GM18861 (cell line): ENCODE measurements at regions not wholly inside any gene's neighbourhood (a gene's known extent, or its start where the extent isn't known, plus 50 kb on each side); places are given as distances from the start of the nearest gene placed in this dataset.

Source experiments
- ATAC-seq: cut with Tn5 transposase; IDR thresholded peaks from one replicate; pipeline ENCODE4 v1.9.1; 2021; ENCODE audit not compliant: unreplicated experiment

DNA sequence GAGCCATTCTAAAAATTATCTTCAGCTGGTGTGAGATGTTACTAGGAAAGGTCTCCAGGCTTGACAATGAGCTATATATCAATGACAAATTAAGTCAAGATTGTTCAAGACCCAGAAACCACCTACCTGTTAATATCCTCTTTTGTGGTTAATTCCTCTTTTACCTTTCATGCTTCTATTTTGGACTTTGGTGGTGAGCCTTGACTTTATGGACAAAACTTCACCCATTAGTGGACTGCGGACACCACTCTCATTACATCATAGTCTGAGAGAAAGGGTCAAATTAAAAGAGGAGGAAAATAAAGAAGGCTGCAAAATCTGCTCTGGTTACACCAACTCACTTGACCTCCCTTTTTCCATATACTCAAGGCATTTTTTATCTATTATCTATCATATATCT is 271.5 kb upstream of the TTC14 start:
- no peak for ATAC-seq

GRCh38 chr3:180332608-180333007 is 269.4 kb upstream of the TTC14 start:
- ATAC-seq, result peak; percentile 59

GRCh38 chr3:180335050-180335449 is 266.9 kb upstream of the TTC14 start:
- ATAC-seq, result no peak

DNA sequence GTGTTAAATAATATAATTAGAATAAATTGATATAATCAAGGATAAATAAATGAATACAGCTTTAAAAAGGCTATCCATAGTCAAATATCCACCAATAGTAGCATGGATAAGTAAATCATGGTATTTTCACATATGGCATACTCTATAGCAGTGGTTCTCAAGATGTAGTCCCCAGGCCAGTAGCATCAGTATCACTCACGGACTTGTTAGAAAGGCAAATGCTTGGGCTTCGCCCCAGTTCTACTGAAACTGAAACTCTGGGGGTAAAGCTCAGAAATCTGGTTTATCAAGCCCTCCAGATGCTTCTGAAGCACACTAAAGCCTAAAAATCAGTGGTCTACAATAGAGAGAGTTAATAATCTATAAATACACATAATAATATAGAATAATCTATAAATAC is 261.6 kb upstream of the TTC14 start:
- no peak for ATAC-seq

- ATAC-seq, result no peak
These were observed 260.4 kb upstream of the TTC14 start for GRCh38 chr3:180341516-180341915.

DNA sequence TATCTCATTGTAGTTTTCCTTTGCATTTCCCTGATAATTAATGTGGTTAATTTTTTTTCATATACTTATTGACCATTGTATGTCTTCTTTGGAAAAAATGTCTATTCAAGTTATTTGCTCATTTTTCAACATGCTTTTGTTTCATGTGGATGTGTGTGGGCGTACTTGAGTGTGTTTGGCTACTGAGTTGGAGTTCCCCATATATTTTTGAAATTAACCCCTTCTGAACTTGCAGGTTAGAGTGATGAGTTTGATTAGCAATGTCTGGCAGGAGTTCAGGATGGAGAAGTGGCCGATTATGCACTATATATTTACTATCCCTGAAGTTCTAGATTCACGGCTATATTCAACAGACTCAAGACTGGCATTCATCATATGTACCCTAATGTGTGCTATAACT is 250.4 kb upstream of the TTC14 start:
- no peak for ATAC-seq

- ATAC-seq, result no peak
These were observed 249.7 kb upstream of the TTC14 start for GRCh38 chr3:180352261-180352660.

DNA sequence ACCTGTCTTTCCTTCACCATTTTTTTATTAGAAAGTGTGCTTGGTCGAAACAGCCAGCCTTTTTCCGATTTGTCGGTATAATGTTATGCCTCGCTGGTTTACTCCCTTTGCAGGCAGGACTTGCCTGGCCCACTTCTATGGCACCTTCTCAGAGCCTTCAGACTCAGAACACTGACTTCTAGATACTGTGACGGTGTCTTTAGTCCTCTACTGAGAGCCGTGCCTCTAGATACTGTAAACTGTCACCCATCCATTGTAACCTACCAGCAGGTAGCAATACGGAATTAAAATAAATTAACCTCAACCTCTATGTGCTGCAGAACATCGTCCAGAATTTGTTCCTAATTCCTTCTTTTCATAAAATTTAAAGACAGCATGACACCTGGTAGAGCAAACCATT is 247.7 kb upstream of the TTC14 start:
- ATAC-seq, result no peak

GRCh38 chr3:180358179-180358578 is 243.8 kb upstream of the TTC14 start:
- no peak for ATAC-seq

- no peak for ATAC-seq
These were observed 242.7 kb upstream of the TTC14 start for GRCh38 chr3:180359061-180359952.

DNA sequence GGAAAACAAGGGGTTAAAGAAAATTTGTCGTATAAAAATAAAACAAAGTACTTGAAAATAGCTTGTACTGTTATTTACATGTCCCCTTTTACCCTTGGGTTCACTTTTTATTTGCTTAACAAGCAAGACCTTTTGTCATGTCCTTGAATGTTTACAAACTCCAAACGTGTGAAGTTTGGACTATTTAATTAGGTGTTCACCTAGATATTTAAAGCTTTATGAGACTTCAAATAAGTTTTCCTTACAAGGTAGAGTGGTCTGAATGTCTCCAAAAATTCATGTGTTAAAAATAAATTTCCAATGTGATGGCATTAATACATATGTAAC is 242.0 kb upstream of the TTC14 start:
- no peak for ATAC-seq

DNA sequence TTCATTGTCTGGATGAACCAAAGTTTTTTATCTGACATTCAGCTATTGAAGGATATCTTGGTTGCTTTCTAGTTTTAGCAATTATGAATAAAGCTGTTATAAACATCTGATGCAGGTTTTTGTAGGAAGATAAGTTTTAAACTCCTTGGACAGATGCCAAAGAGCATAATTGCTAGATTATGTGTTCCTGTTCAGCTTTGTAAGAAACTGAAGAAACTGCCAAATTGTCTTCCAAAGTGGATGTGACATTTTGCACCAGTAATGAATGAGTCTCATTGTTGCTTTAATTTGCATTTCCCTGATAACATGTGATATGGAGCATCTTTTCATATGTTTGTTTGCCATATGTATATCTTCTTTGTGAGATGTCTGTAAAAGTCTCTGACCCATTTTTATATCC is 239.9 kb upstream of the TTC14 start:
- no peak for ATAC-seq

- no peak for ATAC-seq
These were observed 226.1 kb upstream of the TTC14 start for GRCh38 chr3:180375831-180376230.

DNA sequence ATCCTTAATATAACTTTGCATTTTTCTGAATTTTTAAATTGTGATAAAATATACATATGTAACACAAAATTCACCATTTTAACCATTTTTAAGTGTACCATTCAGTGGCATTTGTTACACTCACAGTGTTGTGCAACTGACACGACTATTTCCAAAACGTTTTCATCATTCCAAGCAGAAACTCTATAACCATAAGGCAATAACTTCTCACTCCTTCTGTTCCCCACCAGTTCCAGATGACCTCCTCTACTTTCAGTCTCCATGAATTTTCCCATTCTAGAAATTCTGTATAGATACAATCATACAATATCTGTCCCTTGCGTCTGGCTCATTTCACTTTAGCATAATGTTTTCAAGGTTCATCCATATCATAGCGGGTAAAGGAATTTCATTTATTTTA is 223.5 kb upstream of the TTC14 start:
- no peak for ATAC-seq

GRCh38 chr3:180382638-180383180 is 219.3 kb upstream of the TTC14 start:
- ATAC-seq, result no peak

DNA sequence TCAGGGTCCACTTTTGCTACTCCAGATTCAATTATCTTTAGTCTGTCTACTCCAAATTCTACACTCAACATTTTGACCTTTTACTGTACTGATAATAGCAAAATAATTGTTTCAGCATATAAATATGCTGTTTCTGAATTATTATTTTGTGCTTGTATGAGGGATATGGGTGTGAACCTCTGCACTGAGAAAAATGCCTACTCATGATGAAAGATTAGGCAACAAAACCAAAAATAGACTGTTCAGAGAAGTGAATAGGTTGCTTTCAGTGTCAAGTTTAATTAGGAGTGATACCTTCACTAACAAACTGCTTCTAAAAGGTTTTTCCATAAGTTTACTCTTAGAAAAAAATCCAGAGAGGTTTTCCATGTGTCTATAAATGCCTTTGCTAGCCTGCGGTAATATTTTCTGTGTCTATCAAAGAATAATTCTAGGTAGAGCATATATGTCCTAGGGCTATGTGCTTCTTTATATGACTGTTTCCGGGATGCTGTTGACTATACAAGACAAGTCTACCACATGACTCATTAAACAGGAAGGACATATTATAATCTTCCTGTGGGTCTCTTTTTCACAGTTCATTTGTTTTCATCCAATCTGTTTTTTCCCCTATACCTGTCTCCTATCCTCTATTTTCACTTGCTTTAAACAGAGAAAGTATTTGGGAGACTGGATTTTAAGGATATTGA is 218.5 kb upstream of the TTC14 start:
- no peak for ATAC-seq

DNA sequence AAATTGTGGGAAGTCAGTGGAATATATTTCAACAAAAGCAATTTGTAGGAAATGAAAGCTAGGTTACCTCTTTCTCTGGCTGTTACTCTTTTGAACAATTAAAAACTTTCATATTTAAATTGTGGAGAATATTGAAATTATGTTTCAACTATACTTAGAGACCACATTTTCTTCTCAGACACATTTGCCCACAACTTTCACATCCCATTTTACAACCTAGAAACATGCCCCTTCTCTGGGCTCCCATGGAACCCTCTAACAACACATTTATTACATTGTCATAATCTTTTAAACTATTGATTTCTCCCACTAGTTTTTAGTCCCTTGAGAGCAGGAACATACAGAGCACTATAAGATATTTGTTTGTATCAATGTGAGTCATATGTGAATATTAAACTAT is 211.7 kb upstream of the TTC14 start:
- no peak for ATAC-seq

GRCh38 chr3:180391001-180391400 is 211.0 kb upstream of the TTC14 start:
- ATAC-seq, result no peak

DNA sequence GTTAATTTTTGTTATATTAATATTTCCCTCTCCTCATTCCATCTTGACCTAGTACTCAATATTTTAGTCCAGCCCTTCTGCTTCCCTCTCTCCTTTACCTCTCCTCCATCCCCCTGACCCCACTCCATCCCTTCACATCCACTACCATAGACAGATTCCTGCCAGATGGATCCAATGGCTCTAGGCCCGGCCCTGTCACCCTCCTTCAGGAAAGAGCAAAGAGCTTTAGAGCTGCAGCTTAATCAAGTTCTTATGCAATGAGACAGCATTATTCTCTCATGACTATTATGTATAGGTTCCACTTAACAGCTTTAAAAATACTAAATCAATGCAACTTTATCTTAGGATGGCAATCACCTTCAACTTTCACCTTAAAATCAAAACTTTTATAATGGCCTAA is 200.7 kb upstream of the TTC14 start:
- ATAC-seq, result no peak

- peak; percentile 84 for ATAC-seq
These were observed 199.4 kb upstream of the TTC14 start for GRCh38 chr3:180402471-180403073.

DNA sequence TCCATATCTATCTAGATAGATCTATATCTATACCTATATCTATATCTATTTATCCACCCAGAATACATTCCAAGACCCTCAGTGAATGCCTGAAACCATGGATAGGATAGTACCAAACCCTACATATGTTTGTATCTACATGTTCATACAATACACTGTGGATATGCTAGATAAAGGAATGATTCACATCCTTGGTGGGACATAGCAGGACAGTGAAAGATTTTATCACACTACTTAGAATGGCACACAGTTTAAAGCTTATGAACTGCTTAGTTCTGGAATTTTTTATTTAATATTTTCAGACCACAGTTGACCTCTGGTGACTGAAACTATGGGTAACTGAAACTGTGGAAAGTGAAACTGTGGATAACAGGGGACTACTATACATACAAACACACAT is 198.8 kb upstream of the TTC14 start:
- ATAC-seq, result no peak

DNA sequence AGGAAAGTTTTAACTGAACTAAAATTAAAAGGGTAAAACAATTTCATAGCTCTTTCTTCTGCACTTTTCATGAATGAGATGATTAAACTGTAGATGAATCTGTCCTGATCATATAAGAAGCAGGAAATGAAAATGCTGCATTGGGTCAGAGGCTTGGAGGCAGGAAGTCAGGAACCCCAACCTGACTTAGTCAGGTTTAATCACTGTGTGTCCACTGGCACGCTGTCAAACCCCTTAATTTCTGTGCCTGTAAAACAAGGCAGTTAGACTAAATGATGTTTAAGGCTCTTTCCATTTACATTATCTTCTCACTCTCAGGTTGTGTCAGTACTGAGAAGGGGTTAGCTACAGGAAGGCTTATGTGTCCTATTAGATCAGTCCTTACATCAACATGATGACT is 193.3 kb upstream of the TTC14 start:
- ATAC-seq, result no peak
